Activated naive CD4-positive, alpha-beta T cell treated with Interleukin-2 at 50 U/mL for 16 hours (primary cell): ENCODE measurements at regions not wholly inside any gene's neighbourhood (a gene's known extent, or its start where the extent isn't known, plus 50 kb on each side); places are given as distances from the start of the nearest gene placed in this dataset.
A peak's percentile ranks its signal among the peaks of the same experiment; 100 is the strongest.

ENCODE experiments used
- DNase-seq: peaks from one replicate; pipeline ENCODE4 v3.0.0-alpha.2; 2020

DNA sequence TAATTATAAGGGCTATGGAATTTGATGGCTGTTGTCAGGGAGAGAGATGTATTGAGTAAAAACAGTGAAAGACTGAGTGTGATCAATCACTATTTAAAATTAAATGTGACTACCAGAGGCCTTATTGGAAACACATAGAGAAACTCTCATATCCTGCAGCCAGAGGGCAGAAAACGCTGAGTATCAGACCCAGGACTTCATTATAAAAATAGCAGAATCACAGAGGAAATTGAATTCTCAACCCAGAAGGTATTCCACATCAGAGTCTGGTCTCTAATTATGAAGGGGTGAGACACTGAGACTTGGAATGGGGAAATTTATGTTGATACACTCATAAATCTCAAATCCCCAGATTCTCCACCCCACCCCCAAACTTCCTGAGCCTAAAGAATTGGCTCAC, 69.5 kb upstream of the IL6 start:
- DNase-seq, result no peak

DNA sequence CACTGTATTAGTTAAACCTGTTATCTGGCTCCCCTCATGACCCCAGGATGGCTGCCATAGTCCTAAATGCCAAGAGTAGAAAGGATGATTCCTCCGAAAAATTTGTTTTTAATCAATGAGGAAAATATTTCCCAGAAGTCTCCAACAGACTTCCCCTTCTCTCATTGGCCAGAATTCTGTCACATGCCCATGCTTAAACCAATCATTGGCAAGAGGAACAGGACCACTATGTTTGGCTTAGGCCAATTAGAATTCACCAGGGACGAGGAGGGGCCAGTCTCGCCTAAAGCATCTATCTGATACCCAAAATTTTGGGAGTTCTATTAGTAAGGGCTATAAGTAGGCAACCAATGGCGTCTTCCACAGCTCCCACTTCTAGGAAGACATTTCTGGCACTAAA, 71.2 kb upstream of the IL6 start:
- no peak for DNase-seq

DNA sequence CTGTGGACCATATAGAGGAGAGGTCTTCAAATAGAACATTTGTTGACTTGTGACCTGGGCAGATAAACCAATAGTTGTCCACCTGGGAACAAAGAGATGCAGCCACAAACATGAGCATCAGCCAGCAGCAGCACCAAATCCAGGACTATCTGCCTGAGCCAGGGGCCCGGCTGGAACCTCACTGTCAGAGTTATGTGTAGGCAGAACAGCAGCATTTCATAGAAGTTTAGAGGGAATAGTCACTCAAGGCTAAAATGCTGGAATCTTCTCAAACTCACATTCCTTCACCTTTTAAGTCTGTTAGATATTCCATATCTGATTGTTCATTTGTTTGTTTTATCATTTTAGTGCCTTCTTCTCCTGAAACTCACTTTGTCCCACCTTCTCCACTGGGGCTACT, 72.2 kb upstream of the IL6 start:
- DNase-seq, result no peak

DNA sequence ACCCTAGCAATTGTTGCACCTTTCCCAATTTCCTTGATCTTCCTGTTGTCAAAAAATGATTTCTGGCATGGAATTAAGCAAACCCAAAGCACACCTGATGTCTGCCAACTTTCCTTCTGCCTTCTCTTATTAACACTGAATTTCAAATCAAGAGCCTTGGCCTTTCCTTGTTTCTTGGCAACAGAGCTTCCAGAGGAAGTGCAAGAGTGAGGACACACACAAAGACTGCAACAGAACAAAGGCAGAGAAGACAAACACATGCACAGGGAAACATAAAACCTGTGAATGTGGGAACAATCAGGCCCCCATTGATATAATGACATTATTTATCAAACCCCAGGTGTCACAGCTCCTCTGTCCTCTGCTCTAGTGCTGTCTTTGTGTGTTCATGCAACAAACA, 73.0 kb upstream of the IL6 start:
- no peak for DNase-seq

DNA sequence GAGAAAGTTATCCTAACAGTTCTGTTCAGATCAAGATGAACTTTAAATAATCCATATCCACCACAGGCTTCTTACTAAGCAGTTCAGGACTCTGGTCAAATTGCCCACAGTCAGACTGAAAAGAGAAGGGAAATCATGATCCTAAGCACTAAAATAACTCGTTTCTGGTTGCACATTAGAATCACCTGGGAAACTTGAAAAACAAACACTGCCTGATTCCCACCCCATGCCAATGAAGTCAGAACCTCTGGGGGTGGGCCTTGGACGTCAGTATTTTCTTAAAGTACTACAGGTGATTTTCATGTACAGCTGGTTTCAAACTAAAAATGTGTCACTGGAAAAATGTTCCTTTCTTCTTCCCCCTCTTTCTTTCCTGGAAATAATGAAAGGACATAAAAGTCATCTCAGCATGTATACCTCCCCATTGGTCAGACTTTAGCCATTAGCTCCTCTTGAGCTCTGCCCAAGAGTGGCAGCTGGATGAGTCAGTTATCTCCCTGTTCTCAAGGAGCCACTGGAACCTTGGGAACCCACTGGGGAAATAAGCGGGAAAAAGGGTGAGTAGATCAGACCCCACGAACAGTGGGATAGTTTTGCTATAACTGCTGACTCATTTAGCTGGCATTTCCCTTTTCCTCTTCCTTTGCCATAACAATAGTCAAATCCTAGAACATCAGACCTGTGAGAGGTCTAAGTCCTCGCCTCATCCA, 75.3 kb upstream of the IL6 start:
- DNase-seq, result no peak

DNA sequence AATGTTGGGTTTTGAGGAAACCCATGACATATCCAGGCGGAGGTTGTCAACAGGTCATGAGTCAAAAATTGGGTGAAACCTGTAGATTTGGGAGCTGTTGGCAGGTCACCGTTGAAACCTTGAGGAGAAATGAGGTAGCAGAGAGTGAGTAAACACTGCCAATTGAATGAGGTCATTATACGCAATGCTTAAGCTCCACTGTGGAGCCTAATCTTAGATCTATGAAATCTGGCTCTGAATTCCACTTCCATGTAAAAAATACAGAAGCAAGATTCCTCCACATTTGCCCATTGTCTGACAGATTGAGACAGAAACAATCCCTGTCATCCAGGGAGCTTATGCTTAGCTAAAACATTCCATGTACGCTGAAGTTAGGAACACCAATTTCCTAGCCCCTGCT, 76.0 kb upstream of the IL6 start:
- DNase-seq, result no peak

DNA sequence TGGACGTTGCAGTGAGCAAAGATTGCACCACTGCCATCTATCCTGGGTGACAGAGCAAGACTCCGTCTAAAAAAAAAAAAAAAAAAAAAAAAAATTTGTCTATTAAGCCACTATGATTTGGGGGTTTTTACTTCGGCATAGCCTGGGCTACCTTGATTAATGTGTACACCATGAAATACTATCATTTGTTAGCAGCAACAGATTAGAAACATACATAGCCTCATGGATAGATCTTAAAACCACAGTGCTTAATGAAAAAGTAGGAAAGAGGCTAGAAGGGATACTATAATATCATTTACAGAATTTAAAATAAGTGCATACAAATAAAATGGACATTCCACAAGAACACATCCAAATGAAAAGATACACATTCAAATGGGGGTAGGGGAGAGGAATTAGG, 77.3 kb upstream of the IL6 start:
- no peak for DNase-seq

DNA sequence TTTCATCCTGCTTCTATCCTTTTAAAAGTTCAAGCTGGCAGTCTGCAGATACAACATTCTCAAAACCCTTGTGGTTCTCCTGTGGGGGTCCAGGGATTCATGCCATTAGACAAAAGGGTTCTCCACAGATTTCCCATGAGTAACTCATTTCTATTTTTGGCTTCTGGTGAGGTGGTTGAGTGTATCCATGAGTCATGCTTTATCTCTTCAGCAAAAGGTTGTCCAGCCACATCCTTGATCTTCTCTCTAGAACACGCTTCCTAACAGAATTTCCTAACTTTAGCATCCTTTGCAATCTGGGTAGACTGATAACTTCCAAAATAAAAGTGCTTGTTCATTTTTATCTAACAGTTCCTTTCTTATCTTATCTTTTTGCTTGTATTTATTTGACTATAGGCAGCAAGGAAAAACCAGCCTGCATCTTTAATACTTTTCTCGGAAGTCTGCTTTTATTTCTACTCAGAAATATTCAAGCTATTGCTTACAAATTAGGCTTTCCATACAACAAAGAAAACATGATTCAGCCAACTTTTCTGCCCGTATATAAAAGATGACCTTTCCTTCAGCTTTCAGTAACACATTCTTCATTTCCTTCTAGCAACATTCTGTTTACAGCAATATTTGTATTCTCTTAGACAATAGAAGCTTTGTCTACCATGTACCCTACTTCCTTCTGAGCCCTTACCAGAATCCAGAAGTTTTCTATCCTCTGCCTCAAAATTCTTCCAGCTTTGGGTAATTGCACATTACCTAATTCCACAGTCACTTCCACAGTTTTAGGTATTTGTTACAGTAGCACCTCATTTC, 79.3 kb upstream of the IL6 start:
- no peak for DNase-seq

DNA sequence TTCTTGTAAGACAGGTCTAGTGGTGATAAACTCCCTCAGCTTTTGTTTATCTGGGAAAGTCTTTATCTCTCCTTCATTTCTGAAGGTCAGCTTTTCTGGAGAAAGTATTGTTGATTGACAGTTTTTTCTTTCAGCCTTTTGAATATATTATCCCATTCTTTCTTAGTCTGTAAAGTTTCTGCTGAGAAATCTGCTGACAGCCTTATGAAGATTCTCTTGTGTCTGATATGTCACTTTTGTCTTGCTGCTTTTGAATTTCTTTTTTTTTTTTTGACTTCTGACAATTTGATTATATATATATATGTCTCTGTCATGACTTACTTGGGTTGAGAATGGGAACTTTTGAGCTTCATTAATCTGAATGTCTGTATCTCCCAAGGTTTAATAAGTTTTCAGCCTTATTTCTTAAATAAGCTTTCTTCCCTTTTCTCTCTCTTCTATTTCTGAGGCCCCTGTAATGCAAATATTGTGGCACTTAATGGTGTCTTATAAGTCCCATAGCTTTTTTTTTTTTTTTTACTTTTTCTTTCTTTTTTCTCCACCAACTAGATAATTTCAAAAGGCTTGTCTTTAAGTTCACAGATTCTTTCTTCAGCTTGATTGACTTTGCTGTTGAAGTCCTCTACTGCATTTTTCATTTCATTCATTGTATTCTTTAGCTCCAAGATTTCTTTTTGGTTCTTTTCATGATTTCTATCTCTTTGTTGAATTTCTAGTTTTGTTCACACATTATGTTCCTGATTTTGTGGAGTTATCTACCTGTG, 81.4 kb upstream of the IL6 start:
- DNase-seq, result no peak

DNA sequence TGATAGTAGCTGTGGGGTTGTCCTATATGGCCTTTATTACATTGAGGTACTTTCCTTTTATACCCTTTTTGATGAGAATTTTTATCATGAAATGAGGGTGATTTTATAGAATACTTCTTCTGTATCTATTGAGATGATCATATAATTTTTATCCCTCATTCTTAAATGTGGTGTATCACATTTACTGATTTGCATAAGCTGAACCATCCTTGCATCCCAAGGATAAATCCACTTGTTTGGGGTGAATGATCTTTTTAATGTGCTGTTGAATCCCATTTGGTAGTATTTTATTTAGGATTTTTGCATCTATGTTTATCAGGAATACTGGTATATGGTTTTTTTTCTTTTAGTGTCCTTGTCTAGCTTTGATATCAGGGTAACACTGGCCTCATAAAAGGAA, 84.5 kb upstream of the IL6 start:
- no peak for DNase-seq

DNA sequence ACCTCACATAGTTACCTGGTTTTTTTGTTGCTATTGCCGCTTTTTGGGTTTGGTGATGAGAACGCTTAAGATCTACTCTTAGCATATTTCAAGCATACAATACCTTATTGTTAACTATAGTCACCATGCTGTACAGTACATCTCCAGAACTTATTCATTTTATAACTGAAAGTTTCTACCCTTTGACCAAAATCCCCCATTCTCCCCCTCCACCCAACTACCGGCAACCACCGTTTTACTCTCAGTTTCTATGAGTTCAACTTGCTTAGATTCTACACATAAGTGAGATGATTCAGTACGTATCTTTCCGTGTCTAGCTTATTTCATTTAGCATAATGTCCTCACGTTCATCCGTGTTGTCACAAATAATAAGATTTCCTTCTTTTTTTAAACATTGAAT, 86.7 kb upstream of the IL6 start:
- peak; percentile 54 for DNase-seq

DNA sequence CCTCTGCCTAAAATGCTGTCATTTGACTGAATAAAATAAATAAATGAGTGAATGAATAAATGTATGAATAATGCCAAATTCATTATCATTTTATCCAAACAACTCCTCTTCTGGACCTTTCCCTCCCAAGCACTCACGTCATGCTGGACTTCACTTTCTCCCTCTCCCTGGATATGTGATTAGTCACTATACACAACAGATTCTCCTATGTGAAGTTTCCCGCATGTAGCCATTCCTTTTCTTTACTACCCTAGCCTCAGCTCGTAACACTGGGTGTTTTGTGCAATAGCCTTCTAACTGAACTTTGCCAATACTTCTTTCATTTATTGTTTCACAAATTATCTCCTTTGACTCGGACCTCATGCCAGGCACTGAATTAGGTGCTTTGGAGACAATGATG, 87.6 kb upstream of the IL6 start:
- no peak for DNase-seq

DNA sequence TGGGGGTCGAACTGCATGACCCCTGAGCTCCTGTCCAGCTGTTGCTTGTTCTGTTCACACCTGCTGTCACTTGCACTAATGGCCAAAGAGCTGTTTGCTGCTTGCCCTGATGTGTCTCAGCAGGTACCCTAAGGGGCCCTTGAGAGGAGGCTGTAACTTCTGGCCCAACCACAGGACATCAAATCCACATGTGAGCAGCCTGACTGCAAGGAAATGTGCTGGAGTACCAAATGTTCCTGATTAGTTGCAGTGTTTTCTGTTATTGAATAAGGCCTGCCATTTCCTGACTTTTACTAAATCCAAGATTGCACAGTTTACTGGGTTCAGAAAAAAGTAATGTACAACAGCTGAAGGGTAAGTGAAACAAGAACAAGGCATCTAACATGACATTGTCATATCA, 91.7 kb upstream of the IL6 start:
- no peak for DNase-seq

DNA sequence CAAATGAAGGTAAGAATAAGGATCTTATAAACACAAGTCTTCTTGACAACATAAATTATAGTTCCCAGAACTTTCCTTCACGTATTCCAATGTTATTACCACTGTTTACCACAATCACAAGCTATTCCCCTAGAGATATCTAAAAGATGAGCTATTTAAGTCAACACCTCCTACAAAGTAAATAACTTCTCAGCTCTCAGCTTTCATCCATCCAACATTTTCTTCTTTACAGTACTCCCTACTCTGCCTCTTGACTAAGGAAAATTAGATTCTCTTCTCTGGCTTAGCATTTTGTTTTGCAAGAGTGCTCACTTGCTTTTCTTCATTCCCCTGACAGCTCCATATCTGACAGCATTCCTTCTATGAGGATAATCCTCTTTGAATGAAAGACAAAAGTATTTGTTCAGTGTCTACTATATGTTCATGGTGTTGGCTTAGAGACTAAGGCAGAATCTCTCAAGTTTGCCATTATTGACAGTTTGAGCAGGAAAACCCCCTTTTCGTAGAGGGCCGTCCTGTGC, 93.0 kb upstream of the IL6 start:
- DNase-seq, result no peak

DNA sequence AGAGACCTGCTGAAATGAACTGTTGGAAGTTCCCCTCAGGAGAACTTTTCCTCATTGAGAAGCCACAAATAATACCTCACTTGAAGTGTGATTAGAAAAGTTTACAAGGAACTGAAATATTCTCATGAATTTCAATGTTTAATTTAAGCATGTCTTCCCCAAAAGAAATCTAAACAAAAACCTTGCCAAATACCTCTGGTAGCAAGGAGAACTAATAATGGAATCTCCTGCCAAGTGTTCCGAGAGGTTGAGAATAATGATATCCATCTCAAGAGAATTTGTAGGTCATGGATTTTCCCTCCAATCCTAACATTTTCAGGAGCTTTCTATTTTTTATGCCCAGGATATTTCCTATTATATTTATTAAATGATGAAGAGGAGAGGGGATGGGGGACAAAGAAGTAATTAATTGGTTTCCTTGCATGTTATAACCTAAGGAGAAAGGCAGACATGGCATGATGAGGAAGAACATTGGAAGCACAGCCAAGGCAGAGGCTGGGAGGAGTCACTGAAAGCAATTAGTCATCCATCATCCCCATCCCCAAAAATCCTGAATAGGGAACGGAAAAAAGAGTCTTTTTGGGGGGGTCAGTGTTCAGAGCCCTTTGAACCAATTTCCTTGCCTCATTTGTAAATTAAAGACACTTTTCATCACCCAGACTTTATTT, 93.6 kb upstream of the IL6 start:
- DNase-seq, result no peak

DNA sequence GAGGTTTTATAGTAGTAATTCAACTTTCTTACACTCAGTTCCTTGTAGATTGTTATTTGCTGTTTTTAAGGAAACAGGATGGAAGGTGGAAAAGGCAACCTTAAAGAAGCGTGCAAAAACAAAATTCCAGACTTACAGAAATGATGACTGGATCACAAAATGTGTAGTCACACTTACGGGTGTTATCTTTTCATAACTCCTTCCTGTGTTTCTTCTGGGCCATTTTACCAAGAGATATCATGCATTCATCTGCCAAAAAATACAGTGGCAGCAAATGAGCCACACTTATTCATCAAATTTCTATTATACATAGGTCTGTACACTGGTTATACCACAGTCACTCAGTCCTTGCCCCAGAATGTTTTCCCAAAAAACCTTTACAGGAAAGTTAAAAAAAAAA, 94.3 kb upstream of the IL6 start:
- DNase-seq, result no peak

DNA sequence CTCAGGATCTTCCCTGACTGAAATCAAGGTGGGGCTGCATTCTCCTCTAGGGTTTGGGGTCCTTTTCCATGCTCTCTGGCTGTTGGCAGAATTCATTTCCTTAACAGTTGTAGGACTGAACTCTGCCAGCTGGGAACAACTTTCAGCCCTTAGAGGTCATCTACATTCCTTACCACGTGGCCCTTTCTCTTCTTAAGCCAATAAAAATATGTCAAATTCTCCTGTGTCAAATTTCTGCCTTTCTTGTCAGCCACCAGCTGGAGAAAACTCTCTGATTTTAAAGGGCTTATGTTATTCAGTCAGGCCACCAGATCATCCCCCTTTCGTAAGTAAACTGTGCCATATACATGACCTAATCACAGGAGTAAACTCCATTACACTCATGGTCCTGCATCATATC, 95.3 kb upstream of the IL6 start:
- no peak for DNase-seq

DNA sequence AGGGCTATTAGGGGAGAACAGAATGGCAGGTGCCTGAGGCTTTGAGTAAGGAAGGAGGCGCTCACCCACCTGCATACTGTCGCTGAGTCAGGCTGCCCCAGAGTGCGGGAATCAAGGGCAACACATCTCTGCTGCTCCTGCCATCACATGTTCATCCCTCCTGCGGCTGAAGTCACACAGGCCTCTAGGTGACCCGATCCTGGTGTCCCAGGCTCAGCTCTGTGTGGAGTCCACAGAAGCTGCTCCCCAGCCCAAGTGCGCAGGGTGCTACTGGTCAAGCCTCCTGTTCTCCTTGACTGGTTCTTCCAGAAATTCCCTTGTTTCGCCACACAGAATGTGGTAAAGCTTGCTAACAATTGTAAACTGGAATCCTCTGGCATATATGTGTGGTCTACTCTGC, 96.9 kb upstream of the IL6 start:
- DNase-seq, result no peak

DNA sequence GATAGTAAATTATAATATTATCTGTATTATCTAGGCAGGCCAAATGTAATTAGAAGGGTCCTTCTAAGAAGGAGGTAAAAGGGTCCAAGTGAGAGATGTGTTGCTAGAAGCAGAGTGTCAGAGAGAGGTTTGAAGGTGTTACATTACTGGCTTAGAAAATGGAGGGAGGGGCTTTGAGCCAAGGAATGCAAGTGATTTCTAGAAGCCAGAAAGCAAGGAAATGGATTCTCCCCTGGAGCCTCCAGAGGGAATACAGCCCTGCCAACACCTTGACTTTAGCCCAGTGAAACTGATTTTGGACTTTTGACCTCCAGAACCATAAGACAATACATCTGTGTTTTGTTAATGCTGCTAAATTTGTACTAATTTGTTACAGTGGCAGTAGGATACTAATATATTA, 97.9 kb upstream of the IL6 start:
- DNase-seq, result no peak

DNA sequence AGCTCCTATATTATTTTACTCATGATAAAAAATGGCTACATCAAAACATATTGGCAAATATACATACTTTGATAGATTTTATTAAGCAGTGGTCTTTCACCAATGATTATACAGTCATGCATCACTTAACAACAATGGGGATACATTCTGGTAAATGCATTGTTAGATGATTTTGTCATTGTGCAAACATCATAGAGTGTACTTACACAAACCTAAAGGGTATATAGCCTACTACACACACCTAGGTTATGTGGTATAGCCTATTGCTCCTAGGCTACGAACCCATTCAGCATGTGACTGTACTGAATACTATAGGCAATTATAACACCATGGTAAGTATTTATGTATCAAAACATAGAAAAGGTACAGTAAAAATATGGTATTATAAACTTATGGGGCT, 98.9 kb upstream of the IL6 start:
- DNase-seq, result no peak

DNA sequence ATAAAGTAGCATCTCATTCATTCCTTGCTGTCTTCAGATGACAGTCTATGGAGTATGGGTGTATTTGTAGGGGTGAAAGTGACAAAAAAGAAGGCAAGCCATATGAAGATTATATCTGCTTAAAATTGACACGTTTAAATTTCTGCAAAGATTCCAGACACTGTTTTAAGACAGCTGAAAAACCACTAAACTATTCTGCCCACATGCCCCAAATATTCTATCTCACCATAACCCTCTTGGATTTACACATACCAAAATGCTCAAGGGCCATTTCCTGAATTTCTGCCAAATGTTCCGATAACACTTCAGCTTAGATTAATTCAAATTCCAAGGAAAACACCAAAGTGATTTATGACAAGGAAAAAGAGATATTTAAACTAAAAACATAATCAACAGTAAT, 99.9 kb upstream of the IL6 start:
- no peak for DNase-seq

DNA sequence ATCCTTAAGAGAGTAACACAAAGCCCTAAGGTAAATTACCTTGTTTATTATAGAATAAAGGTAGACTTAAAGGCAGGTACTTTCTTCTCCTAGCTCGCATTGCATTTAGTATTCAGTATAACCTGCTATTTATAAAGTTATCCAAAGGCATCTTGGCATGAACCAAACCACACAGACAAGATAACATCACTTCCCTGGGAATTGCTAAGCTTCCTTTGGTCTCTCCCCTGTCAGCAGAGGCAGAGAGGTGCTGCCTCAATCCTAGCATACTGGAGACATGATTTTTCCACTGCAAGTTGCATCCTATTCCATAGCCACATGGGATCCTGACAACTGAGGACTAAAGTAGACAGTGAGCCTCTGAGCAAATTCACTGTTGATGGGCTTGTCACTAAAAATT, 101.7 kb upstream of the IL6 start:
- no peak for DNase-seq

DNA sequence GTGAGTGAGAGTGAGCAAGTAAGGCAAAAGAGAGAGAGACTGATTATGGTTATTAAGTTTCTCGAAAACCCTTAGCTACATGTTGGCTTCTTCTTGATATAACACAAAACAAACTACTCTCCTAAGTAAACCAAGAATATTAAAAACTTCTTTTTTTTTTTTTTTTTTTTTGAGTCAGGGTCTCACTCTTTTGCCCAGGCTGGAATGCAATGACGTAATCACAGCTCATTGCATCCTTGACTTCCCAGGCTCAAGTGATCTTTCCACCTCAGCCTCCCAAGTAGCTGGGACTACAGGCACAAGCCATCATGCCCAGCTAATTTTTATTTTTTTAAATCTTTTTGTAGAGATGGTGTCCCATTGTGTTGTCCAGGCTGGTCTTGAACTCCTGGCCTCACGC, 102.2 kb upstream of the IL6 start:
- no peak for DNase-seq
